ENCODE measurements at regions not wholly inside any gene's neighbourhood (a gene's known extent, or its start where the extent isn't known, plus 50 kb on each side); places are given as distances from the start of the nearest gene placed in this dataset.
"Not testable (repeated sequence)": the region's sequence is repeated elsewhere in the genome, so short reads cannot be mapped to it uniquely, and the experiment has no call there.

DNA sequence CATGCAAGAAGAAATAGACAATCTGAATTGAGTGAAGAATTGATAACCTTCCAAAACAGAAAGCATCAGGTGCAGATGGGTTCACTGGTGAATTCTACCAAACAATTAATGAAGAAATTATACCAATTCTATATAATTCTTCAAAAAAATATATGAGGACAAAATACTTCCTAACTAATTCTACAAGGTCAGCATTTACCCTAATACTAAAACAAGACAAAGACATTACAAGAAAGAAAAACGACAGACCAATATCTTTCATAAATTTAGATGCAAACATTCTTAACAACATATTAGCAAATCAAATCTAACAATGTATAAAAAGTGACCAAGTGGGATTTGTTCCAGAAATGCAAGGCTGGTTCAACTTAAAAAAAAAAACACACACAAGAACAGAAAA is 183.9 kb downstream of the BARX1 start:
- TF ChIP-seq POLR2A (IDR thresholded peaks at IDR 0.05) (no peak), POLR2AphosphoS5 (IDR thresholded peaks at IDR 0.05) (no peak)
- TF ChIP-seq, protein P1, sequence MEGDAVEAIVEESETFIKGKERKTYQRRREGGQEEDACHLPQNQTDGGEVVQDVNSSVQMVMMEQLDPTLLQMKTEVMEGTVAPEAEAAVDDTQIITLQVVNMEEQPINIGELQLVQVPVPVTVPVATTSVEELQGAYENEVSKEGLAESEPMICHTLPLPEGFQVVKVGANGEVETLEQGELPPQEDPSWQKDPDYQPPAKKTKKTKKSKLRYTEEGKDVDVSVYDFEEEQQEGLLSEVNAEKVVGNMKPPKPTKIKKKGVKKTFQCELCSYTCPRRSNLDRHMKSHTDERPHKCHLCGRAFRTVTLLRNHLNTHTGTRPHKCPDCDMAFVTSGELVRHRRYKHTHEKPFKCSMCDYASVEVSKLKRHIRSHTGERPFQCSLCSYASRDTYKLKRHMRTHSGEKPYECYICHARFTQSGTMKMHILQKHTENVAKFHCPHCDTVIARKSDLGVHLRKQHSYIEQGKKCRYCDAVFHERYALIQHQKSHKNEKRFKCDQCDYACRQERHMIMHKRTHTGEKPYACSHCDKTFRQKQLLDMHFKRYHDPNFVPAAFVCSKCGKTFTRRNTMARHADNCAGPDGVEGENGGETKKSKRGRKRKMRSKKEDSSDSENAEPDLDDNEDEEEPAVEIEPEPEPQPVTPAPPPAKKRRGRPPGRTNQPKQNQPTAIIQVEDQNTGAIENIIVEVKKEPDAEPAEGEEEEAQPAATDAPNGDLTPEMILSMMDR (IDR thresholded peaks at IDR 0.05 in 8 of 11, conservative IDR thresholded peaks at IDR 0.05 in 3 of 11) = no peak
- Histone ChIP-seq H3K9me3 (peaks cover 0 to 23% (median 10%) of the 10 kb centered on the region in 8 donors), H3K27ac (no peak overlapping the region), H3K27me3 (replicated peaks in 1 of 7) (no peaks in the 10 kb centered on the region), H3K4me3 (no peak overlapping the region), H3K36me3 (no peaks in the 10 kb centered on the region), H3K4me1 (no peaks in the 10 kb centered on the region)
- 74 to 96% (median 88%) methylated on average over 1 of the region's 1 CpG for WGBS, 5 donors
- intact Hi-C loops (cut with DNase I; ENCODE audit: low total_unique reads) = no loop called here
- DNase-seq = no peak

DNA sequence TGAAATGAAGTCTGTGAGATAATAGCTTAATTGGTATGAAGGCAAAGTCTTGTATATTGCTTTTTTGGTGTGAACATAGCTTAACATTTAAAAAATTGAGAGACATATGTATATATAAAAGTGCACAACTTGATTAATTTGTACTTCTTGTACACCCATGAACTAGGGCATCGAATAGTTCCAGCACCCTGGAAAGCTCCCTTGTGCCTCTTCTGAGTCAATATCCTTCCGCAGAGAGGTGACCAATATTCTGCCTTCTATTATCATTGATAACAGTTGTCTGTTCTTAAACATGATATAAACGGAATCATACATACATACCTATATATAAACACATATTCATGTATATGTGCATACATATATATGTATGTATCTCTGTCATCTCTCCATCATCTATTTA is 185.4 kb downstream of the PHF2 start:
- no peak for DNase-seq
- H3K27me3 ChIP-seq (replicated peaks in 1 of 7) = peaks cover 0 to 33% (median 0%) of the 10 kb centered on the region in 7 donors
- intact Hi-C loops (cut with DNase I; ENCODE audit: low total_unique reads) = no loop called here
- H3K4me3 ChIP-seq = no peak overlapping the region
- no peaks in the 10 kb centered on the region for H3K4me1 ChIP-seq
- peaks cover 0 to 35% (median 29%) of the 10 kb centered on the region in 8 donors for H3K9me3 ChIP-seq
- H3K36me3 ChIP-seq = no peaks in the 10 kb centered on the region
- H3K27ac ChIP-seq = no peak overlapping the region
- TF ChIP-seq, protein P1 (IDR thresholded peaks at IDR 0.05 in 8 of 11, conservative IDR thresholded peaks at IDR 0.05 in 3 of 11) = no peak
- TF ChIP-seq POLR2AphosphoS5 (IDR thresholded peaks at IDR 0.05) = no peak
- TF ChIP-seq POLR2A (IDR thresholded peaks at IDR 0.05) = no peak
- WGBS, 5 donors = 78 to 83% (median 82%) methylated on average over 3 of the region's 3 CpGs

DNA sequence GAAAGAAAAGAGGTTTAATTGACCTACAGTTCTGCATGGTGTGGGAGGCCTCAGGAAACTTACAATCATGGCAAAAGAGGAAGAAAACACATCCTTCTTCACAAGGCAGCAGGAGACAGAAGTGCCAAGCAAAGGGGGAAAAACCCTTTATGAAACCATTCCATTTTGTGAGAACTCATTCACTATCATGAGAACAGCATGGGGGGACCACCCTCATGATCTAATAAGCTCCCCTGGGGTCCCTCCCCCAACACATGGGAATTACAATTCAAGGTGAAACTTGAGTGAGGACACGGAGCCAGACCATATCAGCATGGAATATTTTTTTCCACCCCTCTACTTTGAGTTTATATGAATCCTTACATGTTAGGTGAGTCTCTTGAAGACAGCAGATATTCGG is 173.7 kb downstream of the PHF2 start:
- WGBS, 5 donors = 67 to 82% (median 73%) methylated on average over 2 of the region's 2 CpGs
- H3K9me3 ChIP-seq = peaks cover 17 to 88% (median 71%) of the 10 kb centered on the region in 8 donors

DNA sequence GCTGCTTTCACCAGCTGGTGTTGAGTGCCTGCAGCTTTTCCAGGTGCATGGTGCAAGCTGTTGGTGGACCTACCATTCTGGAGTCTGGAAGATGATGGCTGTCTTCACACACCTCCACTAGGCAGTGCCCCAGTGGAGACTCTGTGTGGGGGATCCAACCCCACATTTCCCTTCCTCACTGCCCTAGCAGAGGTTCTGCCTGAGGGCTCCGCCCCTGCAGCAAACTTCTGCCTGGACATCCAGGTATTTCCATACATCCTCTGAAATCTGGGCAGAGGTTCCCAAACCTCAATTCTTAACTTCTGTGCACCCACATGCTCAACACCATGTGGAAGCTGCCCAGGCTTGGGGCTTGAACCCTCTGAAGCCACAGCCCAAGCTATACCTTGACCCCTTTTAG is 172.4 kb downstream of the PHF2 start:
- H3K4me1 ChIP-seq; intact Hi-C loops (cut with DNase I; ENCODE audit: low total_unique reads); DNase-seq; H3K4me3 ChIP-seq; H3K27me3 ChIP-seq (replicated peaks in 1 of 7); H3K36me3 ChIP-seq; H3K27ac ChIP-seq: not testable (repeated sequence)
- 86 to 100% (median 96%) methylated on average over 1 of the region's 1 CpG for WGBS, 5 donors
- H3K9me3 ChIP-seq = peaks cover 17 to 87% (median 72%) of the 10 kb centered on the region in 8 donors

More for the DNA sequence above, 173.7 kb downstream of the PHF2 start:
- Histone ChIP-seq H3K27ac (no peak overlapping the region), H3K4me3 (no peak overlapping the region), H3K4me1 (no peaks in the 10 kb centered on the region), H3K36me3 (no peaks in the 10 kb centered on the region), H3K27me3 (replicated peaks in 1 of 7) (no peaks in the 10 kb centered on the region)
- no peak for DNase-seq
- TF ChIP-seq, protein P1 (IDR thresholded peaks at IDR 0.05 in 8 of 11, conservative IDR thresholded peaks at IDR 0.05 in 3 of 11) = no peak
- TF ChIP-seq POLR2AphosphoS5 (IDR thresholded peaks at IDR 0.05) = no peak
- no peak for TF ChIP-seq POLR2A (IDR thresholded peaks at IDR 0.05)
- intact Hi-C loops (cut with DNase I; ENCODE audit: low total_unique reads) = no loop called here

DNA sequence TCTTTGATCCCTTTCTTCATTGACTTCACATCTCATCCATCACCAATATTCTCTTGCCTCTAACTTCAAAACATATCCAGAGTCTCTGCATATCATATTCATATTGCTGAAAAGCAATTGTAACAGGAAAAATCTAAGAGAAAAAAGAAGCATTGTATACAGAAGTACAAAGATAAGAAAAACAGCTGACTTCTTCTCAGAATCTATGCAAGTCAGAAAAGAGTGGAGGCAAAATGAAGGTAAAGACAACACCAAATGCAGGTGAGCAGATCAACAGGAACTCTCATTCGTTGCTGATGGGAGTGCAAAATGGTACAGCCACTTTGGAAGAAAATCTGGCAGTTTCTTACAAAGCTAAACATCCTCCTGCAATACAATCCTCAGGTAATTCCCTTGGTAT is 155.6 kb downstream of the PHF2 start:
- TF ChIP-seq, protein P1 (IDR thresholded peaks at IDR 0.05 in 8 of 11, conservative IDR thresholded peaks at IDR 0.05 in 3 of 11) = no peak
- TF ChIP-seq POLR2A (IDR thresholded peaks at IDR 0.05) (no peak), POLR2AphosphoS5 (IDR thresholded peaks at IDR 0.05) (no peak)
- H3K4me1 ChIP-seq = no peaks in the 10 kb centered on the region
- no peak overlapping the region for H3K4me3 ChIP-seq
- 36 to 52% (median 44%) methylated on average over 1 of the region's 1 CpG for WGBS, 5 donors
- intact Hi-C loops (cut with DNase I; ENCODE audit: low total_unique reads) = no loop called here
- peaks cover 10 to 54% (median 43%) of the 10 kb centered on the region in 8 donors for H3K9me3 ChIP-seq
- H3K36me3 ChIP-seq = no peaks in the 10 kb centered on the region
- DNase-seq = no peak
- H3K27ac ChIP-seq = no peak overlapping the region
- H3K27me3 ChIP-seq (replicated peaks in 1 of 7) = peaks cover 0 to 45% (median 11%) of the 10 kb centered on the region in 7 donors

Data from spleen (tissue), 11 donors.